Liver (tissue), 8 donors: ENCODE measurements at regions not wholly inside any gene's neighbourhood (a gene's known extent, or its start where the extent isn't known, plus 50 kb on each side); places are given as distances from the start of the nearest gene placed in this dataset.

Experiments
- DNase-seq: peaks from one replicate; pipeline ENCODE4 v3.0.0-alpha.2; 2017; ENCODE audit warnings: low spot score
- H3K27ac ChIP-seq, 2 donors: one replicate each; pipeline ENCODE4 v1.7.0; 2013; ENCODE audit warnings: inconsistent platforms in 2 of 2, low read length in 2 of 2, control low read depth in 1 of 2, low read depth in 1 of 2, mild to moderate bottlenecking in 1 of 2
- H3K27me3 ChIP-seq, 4 donors: one replicate each; pipeline versions ENCODE4 v1.6.1 to v1.7.0; 2013; ENCODE audit warnings: low read length in 3 of 4, inconsistent platforms in 1 of 4, mild to moderate bottlenecking in 1 of 4, moderate library complexity in 1 of 4; ENCODE audit not compliant: control insufficient read depth in 4 of 4, insufficient read depth in 4 of 4
- H3K36me3 ChIP-seq, 4 donors: one replicate each; pipeline versions ENCODE4 v1.6.1 to v1.7.0; 2013; ENCODE audit warnings: low read length in 3 of 4, mild to moderate bottlenecking in 3 of 4, low read depth in 1 of 4, moderate library complexity in 1 of 4; ENCODE audit not compliant: control insufficient read depth in 4 of 4, insufficient read depth in 3 of 4
- H3K4me1 ChIP-seq, 4 donors: one replicate each; pipeline versions ENCODE4 v1.6.1 to v1.7.0; 2013; ENCODE audit warnings: low read length in 3 of 4, mild to moderate bottlenecking in 3 of 4, moderate library complexity in 1 of 4; ENCODE audit not compliant: control insufficient read depth in 4 of 4, insufficient read depth in 4 of 4
- H3K4me3 ChIP-seq, 3 donors: one replicate each; pipeline versions ENCODE4 v1.6.1 to v1.7.0; 2013; ENCODE audit warnings: low read length in 3 of 3, control low read depth in 1 of 3, low read depth in 1 of 3, mild to moderate bottlenecking in 1 of 3
- H3K9ac ChIP-seq, 2 donors: one replicate each; pipeline ENCODE4 v1.7.0; 2013; ENCODE audit warnings: low read length in 2 of 2, mild to moderate bottlenecking in 2 of 2, moderate library complexity in 2 of 2, control low read depth in 1 of 2, low read depth in 1 of 2
- H3K9me3 ChIP-seq, 4 donors: one replicate each; pipeline versions ENCODE4 v1.6.1 to v1.7.0; 2013; ENCODE audit warnings: low read length in 3 of 4; ENCODE audit not compliant: control insufficient read depth in 4 of 4
- ATF3 ChIP-seq: IDR thresholded peaks from 2 replicates; pipeline ENCODE4 v1.6.1; 2016; ENCODE audit warnings: antibody characterized with exemption
- CTCF ChIP-seq: fragments of 150-350 bp; IDR thresholded peaks from 2 replicates; pipeline ENCODE4 v1.5.1; 2017; ENCODE audit warnings: improper control_type of control experiment, low read depth, low read length; ENCODE audit not compliant: missing input control
- EGR1 ChIP-seq, 2 donors: IDR thresholded peaks; 2 replicates each; pipeline ENCODE4 v1.6.1; 2016 to 2018; ENCODE audit warnings: antibody characterized with exemption in 2 of 2, low read depth in 2 of 2
- FOXA1 ChIP-seq: IDR thresholded peaks from 2 replicates; pipeline ENCODE4 v1.6.1; 2016; ENCODE audit warnings: antibody characterized with exemption
- FOXA2 ChIP-seq: IDR thresholded peaks from 2 replicates; pipeline ENCODE4 v1.6.1; 2016; ENCODE audit warnings: antibody characterized with exemption
- GABPA ChIP-seq, 2 donors: IDR thresholded peaks in 1 of 2; conservative IDR thresholded peaks in 1 of 2; 2 replicates each; pipeline ENCODE4 v1.6.1; 2016; ENCODE audit warnings: antibody characterized with exemption in 2 of 2, mild to moderate bottlenecking in 1 of 2, moderate library complexity in 1 of 2
- HNF4A ChIP-seq, 2 donors: conservative IDR thresholded peaks; 2 replicates each; pipeline ENCODE4 v1.6.1; 2016; ENCODE audit warnings: antibody characterized with exemption in 2 of 2, mild to moderate bottlenecking in 2 of 2
- HNF4G ChIP-seq: IDR thresholded peaks from 2 replicates; pipeline ENCODE4 v1.6.1; 2016; ENCODE audit warnings: antibody characterized with exemption
- JUND ChIP-seq, 2 donors: IDR thresholded peaks; 2 replicates each; pipeline ENCODE4 v1.6.1; 2016; ENCODE audit warnings: antibody characterized with exemption in 2 of 2
- NR2F2 ChIP-seq: IDR thresholded peaks from 2 replicates; pipeline ENCODE4 v1.6.1; 2016; ENCODE audit warnings: antibody characterized with exemption
- RAD21 ChIP-seq, 2 donors: IDR thresholded peaks; 2 replicates each; pipeline ENCODE4 v1.6.1; 2016; ENCODE audit warnings: antibody characterized with exemption in 2 of 2, mild to moderate bottlenecking in 2 of 2
- REST ChIP-seq: IDR thresholded peaks from 2 replicates; pipeline ENCODE4 v1.6.1; 2016; ENCODE audit warnings: antibody characterized with exemption, mild to moderate bottlenecking
- RXRA ChIP-seq, 2 donors: IDR thresholded peaks; 2 replicates each; pipeline ENCODE4 v1.6.1; 2017 to 2018; ENCODE audit warnings: antibody characterized with exemption in 2 of 2, mild to moderate bottlenecking in 1 of 2
- SP1 ChIP-seq: IDR thresholded peaks from 2 replicates; pipeline ENCODE4 v1.6.1; 2018; ENCODE audit warnings: antibody characterized with exemption, mild to moderate bottlenecking
- YY1 ChIP-seq: IDR thresholded peaks from 2 replicates; pipeline ENCODE4 v1.6.1; 2016; ENCODE audit warnings: antibody characterized with exemption, mild to moderate bottlenecking
- WGBS: extraction: QIAGEN DNeasy Blood & Tissue Kit; methylation state at CpG from one replicate; pipeline ENCODE4 v1.1.7; 2013; 5-methylcytosine and 5-hydroxymethylcytosine counted together
- TF ChIP-seq, protein P1 (sequence below): IDR thresholded peaks from 2 replicates; pipeline ENCODE4 v1.6.1; 2016; ENCODE audit warnings: antibody characterized with exemption
- donor health status: healthy.
- donor health status: healthy.
- donor health status: healthy.
- donor health status: healthy.
- donor health status: healthy.

DNA sequence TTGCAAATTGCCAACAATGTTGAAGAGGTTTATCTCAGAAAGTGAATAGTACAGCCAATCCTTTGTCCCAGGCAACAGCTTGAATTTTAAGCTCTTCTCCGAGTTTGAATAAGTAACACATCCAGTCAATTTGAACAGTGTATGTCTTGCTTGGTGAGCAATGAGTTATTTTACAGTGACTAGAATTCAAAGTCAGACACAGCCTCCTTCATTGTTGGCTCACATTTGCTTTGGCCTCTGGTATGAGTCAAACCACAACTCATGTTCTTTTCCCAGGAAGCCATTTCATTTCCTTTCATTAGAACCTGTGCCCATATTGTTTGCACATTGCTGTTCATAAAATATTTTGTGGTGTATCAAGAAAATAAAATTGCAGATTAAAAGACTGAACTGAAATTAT lies 622.0 kb upstream of the DAB2 start:
- Histone ChIP-seq H3K27me3 (no peaks in the 10 kb centered on the region), H3K36me3 (no peaks in the 10 kb centered on the region), H3K9ac (no peak overlapping the region), H3K9me3 (no peaks in the 10 kb centered on the region), H3K27ac (no peak overlapping the region), H3K4me1 (no peaks in the 10 kb centered on the region), H3K4me3 (no peak overlapping the region)
- WGBS, result 60% methylated on average over 1 of the region's 1 CpG
- DNase-seq, result no peak
- TF ChIP-seq ATF3 (no peak), RAD21 (IDR thresholded peaks at IDR 0.05) (no peak), HNF4A (conservative IDR thresholded peaks at IDR 0.05) (no peak), RXRA (IDR thresholded peaks at IDR 0.05) (no peak), GABPA (IDR thresholded peaks at IDR 0.05 in 1 of 2, conservative IDR thresholded peaks at IDR 0.05 in 1 of 2) (no peak), EGR1 (IDR thresholded peaks at IDR 0.05; ENCODE audit: low read depth in 2 of 2) (no peak), CTCF (no peak), YY1 (no peak), FOXA1 (no peak)
- TF ChIP-seq, protein P1, sequence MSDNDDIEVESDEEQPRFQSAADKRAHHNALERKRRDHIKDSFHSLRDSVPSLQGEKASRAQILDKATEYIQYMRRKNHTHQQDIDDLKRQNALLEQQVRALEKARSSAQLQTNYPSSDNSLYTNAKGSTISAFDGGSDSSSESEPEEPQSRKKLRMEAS, result no peak

DNA sequence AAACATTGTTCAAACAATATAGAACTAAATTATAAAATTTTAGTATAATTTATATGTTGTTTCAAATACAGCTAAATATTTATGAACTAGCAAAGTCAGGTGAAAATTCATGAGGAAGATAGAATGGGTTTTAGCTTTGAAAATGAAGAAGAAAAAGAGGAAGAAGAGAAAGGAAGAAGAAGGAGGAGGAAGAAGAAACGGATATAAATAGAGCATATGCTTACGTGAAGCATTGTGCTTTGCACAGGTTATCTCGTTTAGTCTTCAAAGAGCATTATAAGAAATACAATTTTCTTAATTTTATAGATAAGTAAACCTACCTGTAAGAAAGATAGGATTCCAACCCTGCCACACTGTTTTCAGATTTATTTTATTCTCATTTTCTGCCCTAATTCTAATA lies 620.6 kb upstream of the DAB2 start:
- no peaks in the 10 kb centered on the region for H3K27me3 ChIP-seq
- no peak overlapping the region for H3K27ac ChIP-seq
- 68% methylated on average over 3 of the region's 3 CpGs for WGBS
- H3K4me1 ChIP-seq, result no peaks in the 10 kb centered on the region
- H3K9ac ChIP-seq, result no peak overlapping the region
- no peak overlapping the region for H3K4me3 ChIP-seq
- H3K36me3 ChIP-seq, result no peaks in the 10 kb centered on the region
- no peaks in the 10 kb centered on the region for H3K9me3 ChIP-seq
- DNase-seq, result no peak
- no peak for TF ChIP-seq ATF3
- TF ChIP-seq REST, result no peak
- no peak for TF ChIP-seq FOXA1
- TF ChIP-seq RAD21 (IDR thresholded peaks at IDR 0.05), result no peak
- TF ChIP-seq, protein P1, result no peak

DNA sequence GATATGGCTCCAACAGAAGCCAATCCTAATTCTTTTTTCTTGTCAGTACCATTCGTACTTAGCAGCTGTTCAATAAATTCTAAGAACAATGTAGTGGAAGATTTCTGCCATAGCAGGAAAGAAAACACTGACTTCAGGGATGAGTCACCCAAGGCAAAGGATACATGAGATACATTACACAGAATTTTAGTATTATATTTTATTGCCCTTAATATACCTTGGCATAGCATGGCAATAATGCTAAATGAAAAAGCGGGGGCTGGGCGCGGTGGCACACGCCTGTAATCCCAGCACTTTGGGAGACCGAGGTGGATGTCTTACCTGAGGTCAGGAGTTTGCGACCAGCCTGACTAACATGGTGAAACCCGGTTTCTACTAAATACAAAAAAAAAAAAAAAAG lies 619.1 kb upstream of the DAB2 start:
- no peak for TF ChIP-seq HNF4G
- TF ChIP-seq SP1, result no peak
- TF ChIP-seq FOXA2, result no peak
- TF ChIP-seq ATF3, result no peak
- TF ChIP-seq GABPA (IDR thresholded peaks at IDR 0.05 in 1 of 2, conservative IDR thresholded peaks at IDR 0.05 in 1 of 2), result no peak
- no peak for TF ChIP-seq NR2F2
- no peak for TF ChIP-seq CTCF
- no peak for TF ChIP-seq JUND (IDR thresholded peaks at IDR 0.05)
- no peaks in the 10 kb centered on the region for H3K36me3 ChIP-seq
- no peaks in the 10 kb centered on the region for H3K4me1 ChIP-seq
- H3K27ac ChIP-seq, result no peak overlapping the region
- H3K9me3 ChIP-seq, result no peaks in the 10 kb centered on the region
- DNase-seq, result no peak
- H3K4me3 ChIP-seq, result no peak overlapping the region
- no peak overlapping the region for H3K9ac ChIP-seq
- 88% methylated on average over 8 of the region's 8 CpGs for WGBS
- no peaks in the 10 kb centered on the region for H3K27me3 ChIP-seq
